NB4 (cell line): ENCODE measurements at regions not wholly inside any gene's neighbourhood (a gene's known extent, or its start where the extent isn't known, plus 50 kb on each side); places are given as distances from the start of the nearest gene placed in this dataset.
A peak's percentile ranks its signal among the peaks of the same experiment; 100 is the strongest.

Experiments
- DNase-seq: peaks from one replicate; pipeline ENCODE4 v3.0.0; 2010; ENCODE audit warnings: low read depth
- H3K4me3 ChIP-seq: one replicate; pipeline ENCODE4 v1.5.1; 2011; ENCODE audit warnings: mild to moderate bottlenecking, low read depth, low read length, moderate library complexity
- MYC ChIP-seq: IDR thresholded peaks from 2 replicates; pipeline ENCODE4 v1.6.1; 2011; ENCODE audit warnings: low read depth, low read length
- POLR2A ChIP-seq: IDR thresholded peaks from 2 replicates; pipeline ENCODE4 v1.6.1; 2011; ENCODE audit warnings: mild to moderate bottlenecking; ENCODE audit not compliant: insufficient read length; ENCODE audit errors: extremely low read depth
- TF ChIP-seq, protein P1 (sequence below): IDR thresholded peaks from one replicate; pipeline ENCODE4 v1.5.1; 2012; ENCODE audit warnings: low read depth, low read length
- TF ChIP-seq, protein P2 (sequence below): IDR thresholded peaks from 2 replicates; pipeline ENCODE4 v1.6.1; 2011; ENCODE audit warnings: low read depth, low read length

DNA sequence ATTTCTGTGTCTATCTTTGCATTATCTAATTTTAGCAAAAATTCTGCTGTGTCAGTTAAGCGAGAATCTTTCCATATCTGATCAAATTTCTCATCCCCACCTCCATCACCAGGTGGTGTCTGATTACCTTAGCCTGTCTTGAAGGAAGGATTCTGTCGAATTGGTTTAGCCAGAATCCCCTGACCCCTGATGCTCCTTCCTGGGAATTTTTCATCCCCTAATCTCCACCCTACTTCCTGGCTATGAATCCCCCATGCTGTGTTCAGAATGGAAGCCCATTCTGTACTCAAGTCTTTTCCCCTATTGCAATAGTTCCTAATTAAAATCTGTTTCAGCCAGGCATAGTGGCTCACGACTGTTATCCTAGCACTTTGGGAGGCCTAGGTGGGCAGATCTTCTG, 216.1 kb downstream of the SKIDA1 start:
- H3K4me3 ChIP-seq: no peak overlapping the region
- DNase-seq: no peak
- TF ChIP-seq, protein P1, sequence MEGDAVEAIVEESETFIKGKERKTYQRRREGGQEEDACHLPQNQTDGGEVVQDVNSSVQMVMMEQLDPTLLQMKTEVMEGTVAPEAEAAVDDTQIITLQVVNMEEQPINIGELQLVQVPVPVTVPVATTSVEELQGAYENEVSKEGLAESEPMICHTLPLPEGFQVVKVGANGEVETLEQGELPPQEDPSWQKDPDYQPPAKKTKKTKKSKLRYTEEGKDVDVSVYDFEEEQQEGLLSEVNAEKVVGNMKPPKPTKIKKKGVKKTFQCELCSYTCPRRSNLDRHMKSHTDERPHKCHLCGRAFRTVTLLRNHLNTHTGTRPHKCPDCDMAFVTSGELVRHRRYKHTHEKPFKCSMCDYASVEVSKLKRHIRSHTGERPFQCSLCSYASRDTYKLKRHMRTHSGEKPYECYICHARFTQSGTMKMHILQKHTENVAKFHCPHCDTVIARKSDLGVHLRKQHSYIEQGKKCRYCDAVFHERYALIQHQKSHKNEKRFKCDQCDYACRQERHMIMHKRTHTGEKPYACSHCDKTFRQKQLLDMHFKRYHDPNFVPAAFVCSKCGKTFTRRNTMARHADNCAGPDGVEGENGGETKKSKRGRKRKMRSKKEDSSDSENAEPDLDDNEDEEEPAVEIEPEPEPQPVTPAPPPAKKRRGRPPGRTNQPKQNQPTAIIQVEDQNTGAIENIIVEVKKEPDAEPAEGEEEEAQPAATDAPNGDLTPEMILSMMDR: no peak
- TF ChIP-seq, protein P2, sequence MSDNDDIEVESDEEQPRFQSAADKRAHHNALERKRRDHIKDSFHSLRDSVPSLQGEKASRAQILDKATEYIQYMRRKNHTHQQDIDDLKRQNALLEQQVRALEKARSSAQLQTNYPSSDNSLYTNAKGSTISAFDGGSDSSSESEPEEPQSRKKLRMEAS: no peak
- TF ChIP-seq MYC (no peak), POLR2A (no peak)

DNA sequence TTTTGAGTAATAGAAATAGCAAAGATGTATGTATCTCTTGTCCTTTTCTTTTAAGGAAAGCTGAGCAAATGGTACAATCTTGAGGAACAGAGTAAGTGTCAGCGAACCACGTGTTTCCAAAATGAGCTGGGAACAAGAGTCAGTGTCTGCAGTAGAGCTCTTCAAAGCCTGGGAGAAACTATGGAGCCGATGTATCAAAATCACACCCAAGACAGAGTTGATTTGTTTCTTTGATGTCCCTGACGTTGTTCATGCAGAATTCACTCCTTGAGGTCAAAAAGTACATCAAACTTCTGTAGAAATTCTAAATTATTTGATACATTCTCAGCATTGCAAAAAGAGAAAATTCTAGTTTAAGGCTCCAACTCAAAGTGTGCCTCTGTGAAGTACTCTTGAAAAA, 216.5 kb downstream of the SKIDA1 start:
- DNase-seq: no peak
- TF ChIP-seq POLR2A (no peak), MYC (no peak)
- TF ChIP-seq, protein P1: no peak
- TF ChIP-seq, protein P2: no peak
- H3K4me3 ChIP-seq: no peak overlapping the region

DNA sequence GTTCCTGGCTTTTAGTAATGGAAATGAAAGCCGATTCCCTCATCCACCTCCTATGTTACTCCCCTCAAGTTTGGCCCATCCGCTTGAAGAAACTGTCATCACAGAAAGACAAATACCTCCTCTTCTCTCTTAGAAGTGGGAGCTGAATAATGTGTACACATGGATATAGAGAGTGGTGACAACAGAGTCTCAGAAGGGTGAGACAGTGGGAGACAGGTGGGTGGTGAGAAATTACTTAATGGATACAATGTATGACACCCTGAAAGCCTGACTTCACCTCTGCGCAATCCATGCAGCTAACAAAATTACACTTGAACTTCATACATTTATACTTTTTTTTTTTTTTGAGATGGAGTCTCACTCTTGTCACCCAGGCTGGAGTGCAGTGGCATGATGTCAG, 217.5 kb downstream of the SKIDA1 start:
- TF ChIP-seq, protein P2: no peak
- TF ChIP-seq MYC (no peak), POLR2A (no peak)
- TF ChIP-seq, protein P1: no peak
- no peak overlapping the region for H3K4me3 ChIP-seq
- no peak for DNase-seq

DNA sequence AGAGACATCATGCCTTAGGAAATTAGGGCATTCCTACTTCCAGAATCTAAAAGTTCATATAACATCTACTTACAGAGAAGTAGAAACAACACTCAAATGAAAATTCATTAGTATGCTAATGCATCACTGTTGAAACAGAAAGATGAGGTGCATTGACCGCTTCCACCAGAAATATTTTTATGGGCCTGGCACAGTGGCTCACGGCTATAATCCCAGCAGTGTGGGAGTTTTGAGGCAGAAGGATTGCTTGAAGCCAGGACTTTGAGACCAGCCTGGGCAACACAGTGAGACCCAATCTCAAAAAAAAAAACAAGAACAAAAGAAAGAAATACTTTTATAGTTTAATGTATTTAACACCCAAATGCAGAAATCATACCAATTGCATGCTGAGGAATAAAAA, 220.9 kb downstream of the SKIDA1 start:
- no peak for DNase-seq
- no peak overlapping the region for H3K4me3 ChIP-seq
- TF ChIP-seq, protein P1: no peak
- no peak for TF ChIP-seq POLR2A
- TF ChIP-seq, protein P2: no peak
- TF ChIP-seq MYC: no peak

DNA sequence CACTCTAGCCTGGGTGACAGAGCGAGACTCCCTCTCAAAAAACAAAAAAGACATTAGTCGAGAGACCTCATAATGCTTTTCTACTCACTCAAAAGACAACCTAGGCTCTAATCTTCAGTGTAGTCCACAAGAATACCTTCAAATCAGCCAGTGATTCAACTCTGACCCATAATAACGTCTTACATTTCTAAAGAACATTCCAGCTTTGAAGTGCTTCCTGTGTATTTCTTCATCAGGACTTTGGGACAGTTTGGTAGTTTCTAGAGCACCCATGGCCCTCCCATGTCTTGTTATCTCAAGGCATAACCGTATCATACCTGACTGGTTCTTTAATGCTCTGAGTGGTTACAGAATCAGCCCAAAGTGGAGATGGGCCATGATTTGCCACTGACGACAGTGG, 221.3 kb downstream of the SKIDA1 start:
- H3K4me3 ChIP-seq: no peak overlapping the region
- no peak for DNase-seq
- TF ChIP-seq POLR2A (no peak), MYC (no peak)
- TF ChIP-seq, protein P1: no peak
- TF ChIP-seq, protein P2: no peak

DNA sequence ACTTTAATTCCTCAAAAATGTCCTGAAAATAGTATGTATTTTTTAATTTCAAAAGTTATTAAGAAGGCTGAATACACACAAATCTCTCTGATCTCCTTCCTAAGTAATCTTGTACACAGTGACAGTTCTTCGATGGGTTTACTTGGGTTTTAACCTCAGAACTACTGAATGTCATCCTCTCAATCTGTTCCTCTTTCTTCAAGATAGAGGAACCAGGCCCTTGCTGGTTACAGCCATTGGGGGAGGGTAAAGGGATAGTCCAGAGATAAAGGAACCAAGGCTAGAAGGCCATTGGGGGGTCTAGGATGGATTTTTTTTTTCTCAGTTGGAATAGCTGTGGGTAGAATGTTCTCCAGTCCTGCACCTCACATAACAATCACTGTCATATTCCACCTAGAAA, 224.9 kb downstream of the SKIDA1 start:
- peak; percentile 37 for DNase-seq
- H3K4me3 ChIP-seq: no peak overlapping the region
- TF ChIP-seq MYC: no peak
- TF ChIP-seq, protein P1: no peak
- no peak for TF ChIP-seq POLR2A
- TF ChIP-seq, protein P2: no peak
